Cardiac fibroblast (primary cell): ENCODE measurements at regions not wholly inside any gene's neighbourhood (a gene's known extent, or its start where the extent isn't known, plus 50 kb on each side); places are given as distances from the start of the nearest gene placed in this dataset.

ENCODE experiments used
- DNase-seq, 2 donors: peaks; one replicate each; pipeline versions ENCODE4 v3.0.0 to v3.0.0-alpha.2; 2010; ENCODE audit warnings: low read depth in 2 of 2
- H3K4me3 ChIP-seq, 2 donors: replicated peaks in 1 of 2; 1 replicate in 1 of 2; 2 replicates in 1 of 2; pipeline ENCODE4 v1.5.1; 2011; ENCODE audit warnings: low read depth in 2 of 2, low read length in 2 of 2, mild to moderate bottlenecking in 2 of 2, moderate library complexity in 1 of 2
- CTCF ChIP-seq: IDR thresholded peaks from one replicate; pipeline ENCODE4 v1.5.1; 2011; ENCODE audit warnings: low read depth, mild to moderate bottlenecking, low read length, inconsistent platforms

- no peak overlapping the region for H3K4me3 ChIP-seq
- TF ChIP-seq CTCF, result no peak
- DNase-seq, result peak in 1 of 2 donors; percentile 20
These were observed 366.1 kb downstream of the PCNX1 start for GRCh38 chr14:71273366-71273765.

- DNase-seq, result no peak
- no peak for TF ChIP-seq CTCF
- H3K4me3 ChIP-seq, result no peak overlapping the region
These were observed 376.8 kb downstream of the PCNX1 start for GRCh38 chr14:71284048-71284447.

- TF ChIP-seq CTCF, result no peak
- no peak for DNase-seq
- no peak overlapping the region for H3K4me3 ChIP-seq
These were observed 378.9 kb downstream of the PCNX1 start for GRCh38 chr14:71286126-71286525.

GRCh38 chr14:71287567-71287966, 380.3 kb downstream of the PCNX1 start:
- no peak for TF ChIP-seq CTCF
- no peak overlapping the region for H3K4me3 ChIP-seq

GRCh38 chr14:71289536-71289935, 382.3 kb downstream of the PCNX1 start:
- no peak overlapping the region for H3K4me3 ChIP-seq
- no peak for TF ChIP-seq CTCF
- DNase-seq, result no peak

More at GRCh38 chr14:71287567-71287966, 380.3 kb downstream of the PCNX1 start:
- no peak for DNase-seq

GRCh38 chr14:71290301-71290700, 383.0 kb downstream of the PCNX1 start:
- peak in 1 of 2 donors; percentile 12 for DNase-seq

More at GRCh38 chr14:71290301-71290700, 383.0 kb downstream of the PCNX1 start:
- TF ChIP-seq CTCF, result no peak
- H3K4me3 ChIP-seq, result no peak overlapping the region
